HG02678 (cell line): ENCODE measurements at regions not wholly inside any gene's neighbourhood (a gene's known extent, or its start where the extent isn't known, plus 50 kb on each side); places are given as distances from the start of the nearest gene placed in this dataset.
"Not testable (repeated sequence)": the region's sequence is repeated elsewhere in the genome, so short reads cannot be mapped to it uniquely, and the experiment has no call there.

Experiments used
- ATAC-seq: cut with Tn5 transposase; IDR thresholded peaks from one replicate; pipeline ENCODE4 v1.9.1; 2021; ENCODE audit warnings: mild to moderate bottlenecking, moderate library complexity; ENCODE audit not compliant: unreplicated experiment

DNA sequence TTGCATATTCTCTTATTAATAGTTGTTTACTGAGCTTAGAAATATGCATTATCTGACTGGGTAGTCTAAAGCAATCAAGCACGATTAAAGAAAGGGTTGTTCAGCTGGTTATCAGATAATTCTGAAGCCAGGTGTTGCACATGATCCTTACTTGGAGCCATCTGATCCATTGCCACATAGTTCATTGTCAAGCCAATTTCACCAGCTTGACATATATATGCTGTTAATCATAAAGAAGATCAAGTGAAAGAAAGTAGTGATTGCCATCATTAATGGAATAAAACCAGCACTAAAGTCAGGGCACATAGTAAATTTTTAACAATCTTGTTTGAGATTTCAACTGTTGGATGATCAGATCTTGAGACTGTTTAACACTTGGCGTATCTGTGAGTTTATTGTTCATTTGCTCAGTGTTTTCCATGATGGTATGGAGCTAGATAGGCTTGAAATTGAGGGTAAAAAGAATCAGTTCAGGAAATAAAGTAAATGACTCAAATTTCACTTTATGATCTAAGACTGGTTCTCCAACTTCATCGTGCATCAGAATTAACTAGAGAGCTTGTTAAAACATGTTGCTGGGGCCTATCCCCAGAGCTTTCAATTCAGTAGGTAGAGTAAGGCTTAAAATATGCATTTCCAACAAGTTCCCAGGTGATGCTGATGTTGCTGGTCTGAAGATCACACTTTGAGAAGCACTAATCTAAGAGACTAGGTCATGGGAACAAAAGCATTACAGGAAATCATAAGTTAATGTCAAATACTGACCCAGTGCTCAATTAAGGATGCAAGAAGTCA lies 539.6 kb downstream of the SATB2 start:
- no peak for ATAC-seq

DNA sequence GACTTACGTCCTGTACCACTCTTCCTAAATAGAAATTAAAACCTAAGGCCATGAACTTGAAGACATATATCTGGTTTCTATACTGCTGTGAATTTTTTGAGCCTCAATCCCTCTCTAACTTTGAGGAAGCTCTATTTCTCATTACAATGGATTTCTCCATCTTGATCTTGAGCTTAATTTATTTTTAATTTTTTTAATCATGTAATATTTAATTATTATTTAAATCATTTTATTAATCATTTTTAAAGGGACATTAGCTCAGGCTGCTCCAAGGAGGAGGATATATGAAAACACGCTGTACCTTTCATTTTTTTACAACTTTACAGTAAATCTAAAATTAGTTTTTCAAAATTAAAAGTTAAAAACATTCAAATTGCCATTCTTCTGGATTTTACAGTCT lies 540.5 kb downstream of the SATB2 start:
- ATAC-seq = no peak

DNA sequence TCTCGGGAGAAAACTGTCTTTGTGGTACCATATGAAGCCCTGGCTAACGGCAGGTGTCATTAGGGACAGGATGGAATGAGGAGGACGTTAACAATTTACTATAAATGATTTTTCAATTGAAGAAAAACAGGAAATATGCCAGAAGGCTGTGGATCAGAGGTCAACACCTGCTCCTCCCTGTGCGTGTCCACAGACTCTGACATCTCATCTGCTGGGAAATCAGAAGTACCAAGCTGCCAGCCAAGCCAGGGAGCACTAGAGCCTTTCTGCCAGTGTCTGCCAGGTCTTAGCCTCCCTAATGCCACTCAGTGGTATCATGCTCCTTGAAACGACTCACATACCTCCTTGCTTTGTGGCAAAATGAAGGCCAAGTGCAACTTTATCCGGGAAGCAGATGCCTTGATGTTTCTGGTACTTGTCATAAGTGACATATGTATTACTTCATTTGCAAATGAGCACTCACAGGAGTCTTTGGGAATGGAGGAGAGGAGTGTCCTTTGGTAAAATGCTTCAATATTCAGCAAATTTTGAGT lies 541.1 kb downstream of the SATB2 start:
- no peak for ATAC-seq

DNA sequence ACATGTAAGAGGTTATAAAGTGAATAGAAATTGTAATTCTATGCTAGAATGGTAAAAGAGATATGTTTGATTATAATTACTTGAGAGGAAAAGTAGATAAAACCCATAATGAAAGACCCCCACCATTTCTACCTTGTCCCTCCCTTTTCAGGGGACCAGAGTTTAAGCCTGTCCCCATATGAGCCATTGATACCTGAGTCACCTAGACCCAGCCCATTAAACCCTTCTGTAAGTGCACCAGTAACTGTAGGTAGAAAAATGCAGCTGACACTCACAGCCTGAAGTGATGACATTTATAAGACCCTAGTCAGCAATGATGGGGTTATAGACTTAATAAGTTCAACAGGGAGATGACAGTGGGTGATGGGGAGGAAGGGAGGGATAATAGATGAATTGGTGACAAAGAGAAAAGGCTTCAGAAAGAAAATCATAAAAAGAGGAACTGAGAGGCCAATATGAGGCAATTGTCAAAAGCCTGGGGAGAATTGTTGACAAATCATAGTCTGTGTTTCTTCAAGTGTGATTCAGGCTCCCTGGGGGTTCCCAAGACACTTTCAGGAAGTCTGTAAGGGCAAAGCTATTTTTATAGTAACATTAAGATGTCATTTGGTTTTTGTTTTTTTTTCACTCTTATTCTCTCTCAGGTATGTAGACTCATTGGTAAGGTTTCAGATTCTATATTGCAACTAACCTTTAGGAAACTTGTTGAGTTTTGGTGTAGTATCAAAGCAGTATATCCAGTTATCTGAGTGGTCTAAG lies 544.2 kb downstream of the SATB2 start:
- ATAC-seq = peak; percentile 98

DNA sequence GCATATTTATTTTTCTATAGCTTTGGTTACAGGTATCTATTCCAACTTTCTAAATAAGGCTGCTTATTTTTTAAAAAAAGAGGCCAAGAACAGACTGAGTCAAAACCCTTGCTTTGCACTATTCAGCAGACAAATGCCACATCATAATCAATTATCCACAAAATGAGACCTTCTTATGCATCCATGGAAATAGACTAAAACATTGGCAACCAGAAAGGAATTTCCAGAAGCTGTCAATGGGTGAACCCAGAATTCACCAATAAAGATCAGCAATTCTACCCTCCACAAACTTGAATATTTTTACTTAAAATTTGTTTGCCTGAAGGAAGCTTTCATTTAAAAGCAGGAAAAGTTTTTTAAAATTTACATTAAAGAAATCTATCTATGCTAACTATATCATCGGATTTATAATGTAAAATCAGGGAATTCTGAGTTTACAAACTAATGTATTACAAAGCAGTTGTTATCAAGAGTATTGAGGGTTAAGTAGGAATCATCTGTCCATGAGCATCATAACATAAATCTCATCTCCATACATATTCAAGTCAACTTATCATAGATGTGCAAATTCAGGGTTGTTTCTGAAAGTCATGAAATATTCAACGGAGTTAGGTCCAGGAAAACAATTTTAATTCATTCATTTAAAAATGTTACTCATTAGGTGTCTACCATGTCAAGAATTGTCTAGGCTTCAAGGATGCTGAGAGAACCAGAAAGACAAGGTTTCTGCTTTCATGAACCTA lies 548.0 kb downstream of the SATB2 start:
- no peak for ATAC-seq

DNA sequence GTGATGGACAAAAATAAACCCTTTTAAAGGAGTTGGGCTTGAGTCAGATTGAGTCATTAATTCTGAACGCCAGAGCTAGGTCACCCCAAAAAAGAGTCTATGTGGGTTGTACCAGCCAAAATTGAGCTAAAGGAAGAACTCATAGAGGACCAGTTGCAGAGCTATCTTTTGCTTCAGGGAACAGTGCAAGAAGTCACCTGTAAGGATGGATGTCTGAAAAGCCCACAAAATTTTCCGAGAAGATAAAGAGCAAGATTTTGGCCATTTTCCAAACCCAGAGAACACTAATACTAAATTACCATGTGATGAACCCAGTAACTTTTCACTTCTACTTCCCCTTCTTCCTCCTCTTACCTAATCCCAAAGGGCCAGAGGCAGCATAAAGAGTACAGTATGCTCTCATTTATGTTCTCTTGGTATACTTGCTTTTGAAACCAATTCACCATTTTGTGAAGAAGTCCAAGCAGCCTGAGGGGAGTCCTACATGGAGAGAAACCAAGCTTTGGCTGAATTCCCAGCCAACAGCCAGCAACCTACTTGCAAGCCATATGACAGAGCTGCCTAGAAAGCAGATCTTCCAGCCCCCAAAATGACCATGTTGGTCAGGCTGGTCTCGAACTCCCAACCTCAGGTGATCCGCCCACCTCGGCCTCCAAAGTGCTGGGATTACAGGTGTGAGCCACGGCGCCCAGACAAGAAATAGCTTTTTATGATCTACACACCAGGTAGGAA lies 551.7 kb downstream of the SATB2 start:
- ATAC-seq = peak; percentile 79

DNA sequence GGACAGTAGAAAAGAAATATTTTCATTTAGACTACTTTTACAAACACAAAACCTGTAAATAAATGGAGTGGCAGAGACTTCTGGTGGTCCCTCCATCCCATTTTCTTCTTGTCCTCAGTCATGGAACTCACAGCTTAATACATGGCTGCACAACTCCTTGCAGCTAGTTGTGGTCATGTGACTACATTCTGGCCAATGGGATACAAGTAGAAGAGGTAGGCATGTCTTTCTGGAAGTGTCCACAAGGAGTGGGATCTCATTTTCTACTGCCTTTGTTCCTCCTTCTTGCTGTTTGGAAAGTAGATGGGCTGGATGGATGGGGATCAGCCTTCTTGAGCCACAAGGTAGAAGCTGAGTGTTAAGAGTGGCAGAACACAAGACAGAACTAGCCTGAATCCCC lies 555.8 kb downstream of the SATB2 start:
- ATAC-seq = no peak

DNA sequence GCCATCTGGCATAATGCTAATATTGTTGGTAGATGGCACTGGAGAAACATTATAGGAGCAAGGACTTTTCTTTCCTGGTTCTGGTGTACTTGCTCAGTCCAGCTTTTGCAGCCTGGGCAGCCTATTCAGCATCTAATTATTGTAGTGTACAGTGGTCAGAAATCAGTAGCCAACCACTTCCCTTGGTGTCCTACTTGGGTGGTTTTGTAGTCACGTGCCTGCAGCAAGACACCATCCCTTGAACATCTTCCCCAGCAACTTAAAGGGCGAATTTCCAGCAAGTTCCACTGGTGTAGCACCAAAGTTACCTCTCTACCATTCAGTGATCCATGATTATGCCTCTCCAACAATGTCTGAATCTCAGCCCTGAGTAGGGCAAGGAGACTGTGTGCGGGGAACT lies 557.6 kb downstream of the SATB2 start:
- no peak for ATAC-seq

DNA sequence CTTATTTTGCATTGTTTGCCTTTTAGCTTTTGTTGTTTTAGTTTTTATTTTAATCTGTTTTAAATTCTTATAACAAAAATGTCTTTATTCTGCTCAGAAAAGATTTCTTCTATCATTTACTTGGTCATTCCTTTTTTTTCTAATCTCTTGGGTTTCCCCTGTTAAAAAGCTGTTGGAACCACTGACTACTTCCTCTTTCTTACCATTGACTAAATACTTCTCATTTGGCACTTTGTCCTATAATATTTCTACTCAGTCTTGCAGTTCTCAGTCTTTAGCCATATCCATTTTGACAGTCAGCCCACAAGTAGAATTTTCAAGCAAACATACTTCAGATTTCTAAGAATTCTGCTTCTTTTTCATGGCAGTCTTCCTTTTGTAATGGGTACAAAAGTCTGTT lies 567.2 kb downstream of the SATB2 start:
- peak; percentile 70 for ATAC-seq

DNA sequence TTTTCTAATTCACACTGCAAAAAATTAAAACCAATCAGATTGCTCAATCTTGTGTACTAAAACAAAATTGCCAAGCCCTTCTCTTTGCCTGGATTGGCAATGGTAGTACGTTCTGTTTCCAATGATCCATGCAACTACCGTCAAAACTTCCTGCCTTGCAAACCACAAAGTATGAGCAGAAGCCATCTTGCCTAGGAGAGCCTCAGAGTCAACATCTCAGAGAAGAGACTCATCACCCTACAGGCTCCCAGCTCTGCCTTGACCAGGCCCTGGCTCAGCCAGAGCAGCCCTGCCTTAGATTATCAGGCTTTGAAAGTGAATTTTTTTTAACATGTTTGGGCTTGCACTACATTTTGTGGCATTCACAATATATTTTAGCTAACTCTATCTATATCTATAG lies 574.1 kb downstream of the SATB2 start:
- no peak for ATAC-seq

DNA sequence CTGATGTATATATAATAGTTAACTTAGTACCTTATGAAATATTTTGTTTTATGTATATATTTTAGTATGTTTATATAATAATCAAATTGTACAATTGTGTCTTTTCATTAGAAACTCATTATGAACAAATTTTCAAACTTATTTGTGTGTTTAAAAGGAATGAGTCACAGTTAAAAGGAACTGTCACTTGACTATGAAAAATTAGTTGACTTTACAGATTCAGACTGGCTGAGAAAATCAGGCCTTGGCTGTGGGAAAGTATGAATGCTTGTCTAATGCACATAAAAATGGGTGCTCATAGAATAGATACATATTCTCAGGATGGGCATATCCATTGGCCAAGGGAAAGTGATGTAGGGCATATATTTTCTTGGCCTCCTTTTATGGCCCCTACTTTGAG lies 576.8 kb downstream of the SATB2 start:
- ATAC-seq = no peak

DNA sequence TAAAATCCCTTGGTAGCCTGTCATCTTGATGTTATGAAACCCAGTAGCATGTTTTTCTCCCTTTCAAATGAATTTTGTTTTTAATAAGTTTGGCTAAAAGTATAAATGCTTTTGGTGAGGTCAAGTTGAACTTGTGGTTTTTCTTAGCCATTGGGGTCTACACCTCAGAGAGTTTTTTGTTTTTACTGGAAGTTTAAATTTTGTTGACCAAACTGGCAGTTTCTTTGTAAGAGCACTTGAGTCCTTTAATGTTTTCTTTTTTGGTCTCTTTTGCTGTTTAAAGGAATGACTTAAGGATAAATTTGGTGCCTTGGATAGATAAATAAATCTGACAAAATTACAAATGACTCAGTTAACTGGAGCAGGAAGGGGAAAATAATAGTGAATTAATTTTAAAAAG lies 577.3 kb downstream of the SATB2 start:
- no peak for ATAC-seq

DNA sequence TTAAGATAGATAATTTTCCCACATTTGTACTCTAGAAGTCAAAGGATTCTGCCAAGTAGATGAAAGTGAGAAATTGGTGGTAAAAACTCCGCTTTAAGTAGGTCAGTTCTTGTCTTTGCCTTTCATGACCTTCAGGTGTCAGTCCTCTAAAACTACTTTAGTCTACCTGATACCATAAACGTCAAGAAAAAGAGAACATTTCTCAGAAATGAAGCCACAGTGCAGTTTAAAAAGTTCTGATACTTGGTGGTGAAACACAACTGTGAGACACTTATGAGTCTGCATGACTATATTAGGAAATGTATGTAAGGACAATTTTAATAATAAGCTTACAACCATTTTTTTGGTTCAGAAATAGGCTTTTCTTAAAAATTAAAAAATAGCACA lies 583.3 kb downstream of the SATB2 start:
- ATAC-seq = peak; percentile 48

DNA sequence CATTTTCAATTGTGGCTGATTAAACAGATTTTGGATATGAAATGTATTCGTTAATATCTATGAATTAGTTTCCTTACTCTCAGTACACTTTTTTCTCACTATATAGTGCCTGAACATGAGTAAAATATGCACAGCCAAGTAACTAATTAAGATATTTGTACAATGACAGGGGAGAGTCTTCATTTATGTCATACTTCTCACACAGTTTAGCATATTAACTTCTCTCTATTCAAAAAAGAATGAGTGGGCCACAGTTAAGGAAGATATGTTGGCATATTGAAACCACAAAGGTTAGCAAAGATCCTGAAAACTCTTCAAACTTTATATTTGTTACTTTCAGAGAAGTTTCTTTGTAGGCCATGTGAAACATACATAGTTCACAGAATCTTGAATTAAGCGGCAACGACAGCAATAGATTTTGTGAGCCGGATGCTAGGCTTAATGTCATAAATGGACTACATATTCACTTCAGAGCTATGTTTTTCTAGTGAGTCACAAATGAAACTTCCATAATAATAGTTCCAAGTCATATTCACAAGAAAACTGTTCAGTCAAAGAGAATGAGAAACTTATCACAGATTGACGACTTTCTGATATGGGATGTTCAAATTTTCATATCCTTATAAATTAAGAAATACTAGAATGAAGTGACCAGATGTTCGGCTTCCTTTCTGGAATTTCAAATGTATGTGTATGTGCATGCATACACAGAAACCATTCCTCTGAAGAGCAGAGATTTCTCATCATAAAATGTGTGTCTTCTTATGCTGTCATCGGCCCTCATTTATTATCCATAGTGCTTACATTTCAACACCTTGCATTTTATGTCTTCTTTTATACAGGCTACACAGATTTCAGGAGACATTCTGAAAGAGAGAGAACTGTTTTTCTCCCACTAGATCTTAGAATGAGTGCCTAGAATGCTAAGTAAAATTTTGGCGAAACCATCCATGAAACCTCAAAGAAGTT lies 584.0 kb downstream of the SATB2 start:
- ATAC-seq = no peak

DNA sequence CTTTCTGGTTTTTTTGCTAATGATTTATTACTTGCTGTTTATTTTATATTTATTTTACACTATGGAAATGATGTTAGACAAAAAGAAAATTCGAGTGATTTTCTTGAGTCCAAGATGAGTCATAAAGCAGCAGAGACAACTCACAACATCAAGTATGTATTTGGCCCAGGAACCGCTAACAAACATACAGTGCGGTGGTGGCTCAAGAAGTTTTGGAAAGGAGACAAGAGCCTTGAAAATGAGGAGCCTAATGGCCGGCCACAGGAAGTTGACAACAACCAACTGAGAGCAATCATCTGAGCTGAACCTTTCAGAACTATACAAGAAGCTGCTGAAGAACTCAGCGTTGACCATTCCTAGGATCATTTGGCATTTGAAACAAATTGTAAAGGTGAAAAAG lies 594.1 kb downstream of the SATB2 start:
- no peak for ATAC-seq

DNA sequence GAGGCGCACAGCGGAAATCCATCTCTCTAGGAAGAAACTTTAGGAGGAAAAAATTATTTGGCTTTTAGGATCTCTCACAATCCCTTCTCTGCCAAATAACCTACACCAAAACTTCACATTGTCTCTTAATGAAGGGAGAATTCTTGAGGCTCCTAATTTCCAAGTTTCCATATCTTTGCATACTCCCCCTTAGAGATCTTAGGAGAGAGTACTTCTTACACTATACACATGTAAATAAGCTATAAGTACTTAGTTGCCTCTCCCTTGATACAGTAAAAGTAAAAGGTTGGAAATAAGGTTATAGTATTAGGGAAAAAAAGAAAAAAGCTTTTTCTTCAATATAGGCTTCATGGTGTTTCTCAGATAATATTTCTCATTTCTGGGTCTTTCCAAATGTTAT lies 596.7 kb downstream of the SATB2 start:
- ATAC-seq = no peak

DNA sequence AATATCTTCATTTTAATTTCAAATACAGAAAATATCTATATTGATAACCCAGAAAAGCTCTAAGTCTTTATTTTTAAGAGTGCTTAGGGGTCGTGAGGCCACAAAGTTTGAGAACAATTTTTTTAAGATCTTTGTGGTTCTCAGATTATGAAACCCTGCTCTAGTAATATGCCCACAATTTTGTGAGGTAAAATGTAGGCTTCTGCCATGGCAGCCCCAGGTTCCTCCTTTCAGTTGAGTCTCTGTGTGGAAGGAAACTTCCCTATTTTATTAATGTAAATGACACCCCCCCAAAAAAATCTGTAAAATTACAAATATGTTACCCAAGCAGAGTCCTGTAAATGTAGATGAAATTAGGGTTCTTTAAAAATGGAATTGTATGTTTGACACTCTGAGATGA lies 600.5 kb downstream of the SATB2 start:
- no peak for ATAC-seq

DNA sequence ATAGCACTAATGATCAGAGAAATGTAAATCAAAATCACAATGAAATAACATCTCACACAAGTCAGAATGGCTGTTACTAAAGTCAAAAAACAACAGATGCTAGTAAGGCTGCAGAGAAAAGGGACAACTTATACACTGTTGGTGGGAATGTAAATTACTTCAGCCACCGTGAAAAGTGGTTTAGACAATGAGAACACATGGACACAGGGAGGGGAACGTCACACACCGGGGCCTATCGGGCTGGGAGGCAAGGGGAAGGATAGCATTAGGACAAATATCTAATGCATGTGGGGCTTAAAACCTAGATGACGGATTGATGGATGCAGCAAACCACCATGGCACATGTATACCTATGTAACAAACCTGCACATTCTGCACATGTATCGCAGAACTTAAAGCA lies 602.0 kb downstream of the SATB2 start:
- ATAC-seq = not testable (repeated sequence)

DNA sequence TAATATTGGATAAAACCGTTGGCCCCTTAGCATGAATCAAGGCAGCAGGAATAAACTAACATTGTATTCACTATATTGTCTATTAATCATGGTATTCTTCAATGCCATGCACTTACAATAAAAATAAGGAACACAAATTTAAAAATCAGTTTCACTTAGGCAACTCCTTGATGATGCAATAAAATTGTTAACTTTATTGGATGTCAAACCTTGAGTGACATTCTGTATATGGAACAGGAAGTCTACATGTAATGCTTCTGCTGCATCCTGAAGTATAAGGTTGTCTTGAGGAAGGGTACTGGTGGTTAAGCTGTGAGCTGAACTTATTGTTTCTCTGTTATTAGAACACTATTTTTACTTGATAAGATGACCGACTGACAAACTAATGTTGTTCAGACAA lies 605.5 kb downstream of the SATB2 start:
- no peak for ATAC-seq

DNA sequence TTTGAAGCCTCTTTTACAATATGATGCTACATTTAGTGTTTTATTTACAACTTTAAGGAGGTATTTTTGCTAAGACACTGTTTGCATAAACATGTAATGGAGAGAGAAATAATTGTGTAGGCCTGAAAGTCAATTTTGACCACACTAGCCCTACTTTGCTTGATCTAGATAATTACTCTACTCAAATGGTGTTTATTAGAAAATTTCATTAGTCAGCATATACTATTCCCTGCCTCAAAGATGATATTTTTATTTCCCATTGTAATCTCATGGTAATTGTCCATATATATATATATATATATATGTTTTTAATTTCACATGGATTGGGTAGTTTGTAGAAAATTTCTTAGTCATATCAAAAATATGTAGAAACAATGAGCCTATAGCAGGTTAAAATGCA lies 632.2 kb downstream of the SATB2 start:
- ATAC-seq = no peak
